ENCODE measurements at regions not wholly inside any gene's neighbourhood (a gene's known extent, or its start where the extent isn't known, plus 50 kb on each side); places are given as distances from the start of the nearest gene placed in this dataset.

DNA sequence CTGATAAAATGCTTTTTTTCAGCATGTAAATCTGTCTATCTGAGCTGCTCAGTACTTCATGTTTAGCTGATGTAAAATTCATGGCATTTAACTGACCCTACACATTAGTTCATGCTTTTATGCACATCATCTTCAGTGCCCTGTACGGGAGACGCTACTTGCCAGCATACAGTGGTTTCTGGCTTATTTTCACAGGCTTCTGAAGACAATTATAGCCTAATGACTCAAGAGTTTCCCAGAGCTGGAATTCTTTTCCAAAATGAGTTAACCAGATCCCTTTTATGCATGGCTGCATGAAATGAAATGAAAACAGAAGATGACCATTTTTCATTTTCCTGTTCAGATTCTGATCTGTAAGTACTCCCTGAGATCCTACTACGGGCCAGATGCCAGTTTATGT lies 1061.5 kb downstream of the ROBO2 start:
- no peak for TF ChIP-seq EZH2 (IDR thresholded peaks at IDR 0.05; ENCODE audit: insufficient read depth, poor library complexity, severe bottlenecking)
- no peak for TF ChIP-seq EZH2phosphoT487 (IDR thresholded peaks at IDR 0.05; ENCODE audit: insufficient read depth, low read depth)

Measured in GM23248 (cell line).